GM23248 (cell line): ENCODE measurements at regions not wholly inside any gene's neighbourhood (a gene's known extent, or its start where the extent isn't known, plus 50 kb on each side); places are given as distances from the start of the nearest gene placed in this dataset.
"Not testable (repeated sequence)": the region's sequence is repeated elsewhere in the genome, so short reads cannot be mapped to it uniquely, and the experiment has no call there.

Source experiments
- DNase-seq: peaks from one replicate; pipeline ENCODE4 v3.0.0-alpha.2; 2015
- H2AFZ ChIP-seq: fragments of 200-600 bp; sonication (generic); 2 replicates; pipeline ENCODE4 v1.6.1; 2016; ENCODE audit warnings: antibody characterized with exemption
- H3F3A ChIP-seq: fragments of 200-600 bp; sonication (generic); 2 replicates; pipeline ENCODE4 v1.6.1; 2016; ENCODE audit warnings: mild to moderate bottlenecking, antibody characterized with exemption, mixed run types; ENCODE audit not compliant: insufficient read depth
- H3K27ac ChIP-seq: fragments of 200-600 bp; sonication (generic); 2 replicates; pipeline ENCODE4 v1.5.1; 2016; ENCODE audit warnings: mild to moderate bottlenecking
- H3K27me3 ChIP-seq: fragments of 200-600 bp; sonication (generic); replicated peaks from 2 replicates; pipeline ENCODE4 v1.6.1; 2016; ENCODE audit warnings: mild to moderate bottlenecking; ENCODE audit not compliant: insufficient read depth
- H3K36me3 ChIP-seq: fragments of 200-600 bp; sonication (generic); 2 replicates; pipeline ENCODE4 v1.6.1; 2016; ENCODE audit warnings: low read depth, mild to moderate bottlenecking
- H3K4me1 ChIP-seq: fragments of 200-600 bp; sonication (generic); 2 replicates; pipeline ENCODE4 v1.6.1; 2016; ENCODE audit warnings: mild to moderate bottlenecking; ENCODE audit not compliant: insufficient read depth
- H3K4me2 ChIP-seq: fragments of 200-600 bp; sonication (generic); one replicate; pipeline ENCODE4 v1.6.1; 2016; ENCODE audit warnings: mild to moderate bottlenecking; ENCODE audit not compliant: unreplicated experiment
- H3K4me3 ChIP-seq: fragments of 200-600 bp; sonication (generic); 2 replicates; pipeline ENCODE4 v1.5.1; 2016; ENCODE audit warnings: mild to moderate bottlenecking
- H3K79me2 ChIP-seq: fragments of 200-600 bp; sonication (generic); 2 replicates; pipeline ENCODE4 v1.6.1; 2016; ENCODE audit warnings: mild to moderate bottlenecking; ENCODE audit not compliant: insufficient read depth
- H3K9ac ChIP-seq: fragments of 200-600 bp; sonication (generic); 2 replicates; pipeline ENCODE4 v1.6.1; 2016; ENCODE audit warnings: mild to moderate bottlenecking
- H3K9me2 ChIP-seq: fragments of 200-600 bp; sonication (generic); 2 replicates; pipeline ENCODE4 v1.6.1; 2016; ENCODE audit warnings: mixed run types, mild to moderate bottlenecking, moderate library complexity; ENCODE audit not compliant: insufficient read depth
- H3K9me3 ChIP-seq: fragments of 200-600 bp; sonication (generic); one replicate; pipeline ENCODE4 v1.6.1; 2017; ENCODE audit warnings: low read depth
- H4K20me1 ChIP-seq: fragments of 200-600 bp; sonication (generic); 2 replicates; pipeline ENCODE4 v1.6.0; 2016; ENCODE audit not compliant: insufficient read depth
- WGBS, 2 experiments: methylation state at CpG; one replicate each; pipeline ENCODE4 v1.1.6; 2015 to 2017; ENCODE audit warnings: low lambda C conversion rate in 2 of 2, low coverage in 1 of 2; ENCODE audit errors: missing lambda C conversion rate in 2 of 2; 5-methylcytosine and 5-hydroxymethylcytosine counted together
- in situ Hi-C: fragments of 300-500 bp; cut with MboI; formaldehyde crosslinking; loops from 2 replicates; pipeline ENCODE4 v1.15.0; 2020

DNA sequence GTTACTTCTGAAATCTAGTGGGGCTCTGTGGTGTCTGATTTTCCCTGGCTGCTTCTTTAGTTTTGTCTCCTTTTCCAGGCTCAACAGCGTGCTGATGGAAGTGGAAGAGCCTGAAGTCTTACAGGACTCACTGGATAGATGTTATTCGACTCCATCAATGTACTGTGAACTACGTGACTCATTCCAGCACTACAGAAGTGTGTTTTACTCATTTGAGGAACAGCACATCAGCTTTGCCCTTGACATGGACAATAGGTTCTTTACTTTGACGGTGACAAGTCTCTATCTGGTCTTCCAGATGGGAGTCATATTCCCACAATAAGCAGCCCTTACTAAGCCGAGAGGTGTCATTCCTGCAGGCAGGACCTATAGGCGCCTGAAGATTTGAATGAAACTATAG, 51.1 kb downstream of the NBPF8 start:
- 88 to 92% methylated on average over 6 of the region's 6 CpGs for WGBS, 2 experiments
- H4K20me1 ChIP-seq, H2AFZ ChIP-seq, H3K9me3 ChIP-seq, H3K79me2 ChIP-seq, H3K4me2 ChIP-seq, H3K27me3 ChIP-seq, in situ Hi-C loops, H3K9ac ChIP-seq, H3K27ac ChIP-seq, H3K9me2 ChIP-seq, H3F3A ChIP-seq, H3K36me3 ChIP-seq, H3K4me1 ChIP-seq, H3K4me3 ChIP-seq: not testable (repeated sequence)
- DNase-seq = peak; percentile 6

DNA sequence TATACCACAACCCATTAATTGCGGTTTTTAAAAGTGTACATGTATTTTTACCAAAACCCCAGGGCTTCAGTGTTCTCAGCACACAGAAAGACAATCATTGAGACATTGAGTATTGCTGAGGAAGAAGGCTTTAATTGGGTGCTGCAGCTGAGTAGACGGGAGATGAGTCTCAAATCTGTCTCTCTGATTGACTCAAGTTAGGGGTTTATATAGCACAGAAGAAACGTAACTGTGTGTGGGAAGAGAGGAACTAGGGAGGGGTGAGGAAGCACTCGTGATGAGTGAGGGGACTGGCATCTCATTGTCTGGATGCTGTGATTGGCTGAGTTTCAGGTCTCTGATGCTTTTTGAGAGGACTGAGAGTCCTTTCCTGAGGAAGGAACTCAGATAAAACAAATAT, 62.8 kb downstream of the NBPF8 start:
- H3K9ac ChIP-seq, H3K4me3 ChIP-seq, H3K4me1 ChIP-seq, H3F3A ChIP-seq, H3K4me2 ChIP-seq, H3K36me3 ChIP-seq, H3K27ac ChIP-seq, H3K27me3 ChIP-seq, in situ Hi-C loops, H3K9me2 ChIP-seq, H3K79me2 ChIP-seq, H3K9me3 ChIP-seq, H4K20me1 ChIP-seq, H2AFZ ChIP-seq: not testable (repeated sequence)
- DNase-seq = peak; percentile 2
- WGBS, 2 experiments = 71 to 77% methylated on average over 4 of the region's 4 CpGs

DNA sequence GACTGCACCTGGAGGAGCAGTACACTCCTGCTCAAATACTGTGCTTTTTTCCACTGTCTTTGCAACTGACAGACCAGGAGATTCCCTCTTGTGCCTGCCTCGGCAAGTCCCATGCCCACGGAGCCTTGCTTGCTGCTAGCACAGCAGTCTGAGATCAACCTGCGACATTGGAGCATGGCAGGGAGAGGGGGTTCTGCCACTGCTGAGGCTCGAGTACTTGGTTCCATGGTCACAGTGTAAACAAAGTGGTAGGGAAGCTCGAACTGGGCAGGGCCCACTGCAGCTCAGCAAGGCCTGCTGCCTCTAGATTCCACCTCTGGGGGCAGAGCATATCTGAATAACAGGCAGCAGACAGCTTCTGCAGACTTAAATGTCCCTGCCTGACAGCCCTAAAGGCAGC, 63.6 kb downstream of the NBPF8 start:
- H3K4me1 ChIP-seq, H3K4me2 ChIP-seq, H3K27ac ChIP-seq, H3K36me3 ChIP-seq, H2AFZ ChIP-seq, H4K20me1 ChIP-seq, H3K79me2 ChIP-seq, H3K4me3 ChIP-seq, DNase-seq, H3F3A ChIP-seq, H3K9ac ChIP-seq, H3K9me2 ChIP-seq, H3K27me3 ChIP-seq, in situ Hi-C loops, H3K9me3 ChIP-seq: not testable (repeated sequence)
- 93 to 100% methylated on average over 3 to 5 of the region's 5 CpGs for WGBS, 2 experiments

DNA sequence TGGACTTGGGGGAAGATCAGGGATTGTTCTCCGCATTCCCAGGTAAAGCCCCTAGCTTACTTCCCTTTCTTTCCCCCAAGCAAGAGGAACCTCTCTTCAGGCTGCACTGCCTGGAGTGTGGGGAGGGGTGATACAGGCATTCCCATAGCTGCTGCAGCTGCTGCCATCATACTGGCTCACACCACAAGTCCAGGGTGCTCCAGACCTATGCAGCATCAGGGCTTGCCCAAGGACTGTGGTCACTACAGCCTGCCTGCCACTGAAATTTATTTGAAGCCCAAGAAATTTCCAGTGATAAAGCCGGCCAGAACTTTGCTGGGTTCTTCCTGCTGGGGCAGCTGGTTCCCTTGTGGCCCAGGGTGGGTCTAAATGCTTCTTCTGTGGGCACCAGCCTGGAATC, 72.7 kb downstream of the NBPF8 start:
- 60% methylated on average over 1 of the region's 2 CpGs; no CpG with 5 or more reads in 1 of the 2 experiments for WGBS, 2 experiments
- DNase-seq, in situ Hi-C loops: not testable (repeated sequence)

DNA sequence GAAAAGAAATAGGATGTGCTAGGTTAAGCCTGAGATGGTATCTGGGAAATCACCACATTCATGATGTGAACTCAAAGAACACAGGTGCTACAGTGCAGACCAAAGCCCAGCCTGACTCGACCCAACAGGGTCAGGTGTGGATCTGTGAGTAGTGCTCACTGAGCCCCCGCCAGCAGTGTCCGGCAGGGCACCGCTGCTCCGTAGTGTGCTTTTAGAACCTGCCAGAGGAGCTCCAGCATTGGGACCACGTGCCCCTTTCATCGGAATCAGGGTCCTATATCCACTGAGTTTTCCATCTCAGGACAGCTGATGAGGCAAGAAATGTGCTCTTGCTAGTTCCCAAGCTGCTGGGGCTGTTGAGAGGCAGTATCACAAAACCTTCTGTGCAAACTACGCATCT, 74.4 kb downstream of the NBPF8 start:
- H3K79me2 ChIP-seq, H3K27me3 ChIP-seq, H3K9me3 ChIP-seq, H3F3A ChIP-seq, H3K4me2 ChIP-seq, in situ Hi-C loops, DNase-seq, H3K9me2 ChIP-seq, H3K36me3 ChIP-seq, H3K4me3 ChIP-seq, H3K27ac ChIP-seq, H4K20me1 ChIP-seq, H3K9ac ChIP-seq, H3K4me1 ChIP-seq, H2AFZ ChIP-seq: not testable (repeated sequence)
- WGBS, 2 experiments = 97% methylated on average over 8 of the region's 8 CpGs

More for the DNA sequence above, 72.7 kb downstream of the NBPF8 start:
- not testable (repeated sequence) for H2AFZ ChIP-seq, H3K27ac ChIP-seq, H3K4me1 ChIP-seq, H3K9me2 ChIP-seq, H4K20me1 ChIP-seq, H3K4me2 ChIP-seq, H3K36me3 ChIP-seq, H3K79me2 ChIP-seq, H3F3A ChIP-seq, H3K9me3 ChIP-seq, H3K9ac ChIP-seq, H3K27me3 ChIP-seq, H3K4me3 ChIP-seq

DNA sequence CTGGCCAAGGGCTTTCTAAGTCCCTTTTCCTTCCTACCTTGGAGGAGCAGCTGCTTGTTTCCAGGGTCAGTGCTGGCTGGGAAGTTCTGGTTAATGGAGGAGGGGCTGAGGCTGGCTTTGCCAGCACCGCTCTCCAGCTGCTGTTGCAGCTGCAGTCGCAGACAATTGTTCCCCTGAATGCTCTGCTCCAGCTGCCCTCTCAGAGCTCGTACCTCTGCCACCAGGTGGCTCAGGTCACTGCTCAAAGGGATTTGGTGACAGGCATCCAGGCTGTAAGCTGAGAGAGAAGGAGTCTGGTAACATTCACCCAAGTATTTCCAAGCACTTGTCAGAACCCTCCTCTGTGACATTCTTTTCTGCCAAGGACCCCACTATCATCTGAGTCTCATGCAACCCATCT, 82.3 kb downstream of the NBPF8 start:
- H3K4me1 ChIP-seq, H3F3A ChIP-seq, H3K79me2 ChIP-seq, H3K4me2 ChIP-seq, H3K9ac ChIP-seq, H3K9me2 ChIP-seq, DNase-seq, in situ Hi-C loops, H3K27ac ChIP-seq, H4K20me1 ChIP-seq, H3K27me3 ChIP-seq, H3K36me3 ChIP-seq, H2AFZ ChIP-seq, H3K9me3 ChIP-seq, H3K4me3 ChIP-seq: not testable (repeated sequence)
- WGBS, 2 experiments = 67% methylated on average over 1 of the region's 3 CpGs; no CpG with 5 or more reads in 1 of the 2 experiments

DNA sequence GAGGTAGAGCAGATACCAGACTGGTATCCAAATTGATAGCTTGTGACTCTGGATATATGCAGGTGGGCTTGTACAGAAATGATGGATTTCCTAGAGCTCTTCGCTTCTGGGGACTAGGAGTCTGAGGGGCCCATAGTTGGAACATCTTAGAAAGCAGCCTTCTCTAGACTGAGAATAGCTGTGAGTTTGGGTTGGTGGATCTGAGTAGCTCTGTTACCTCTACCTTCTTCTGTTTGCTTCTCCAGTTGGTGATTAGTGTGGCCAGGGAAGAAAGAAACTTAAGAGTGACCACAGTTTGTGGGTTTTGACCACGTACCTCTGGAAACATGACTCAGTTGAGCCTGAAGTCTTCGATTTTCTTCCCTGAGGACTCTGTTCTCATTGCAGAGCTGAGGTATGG, 88.4 kb downstream of the NBPF8 start:
- H2AFZ ChIP-seq, H3K4me1 ChIP-seq, H3K27ac ChIP-seq, H3K4me3 ChIP-seq, H3K4me2 ChIP-seq, H3K79me2 ChIP-seq, H3K36me3 ChIP-seq, in situ Hi-C loops, H4K20me1 ChIP-seq, H3K9me3 ChIP-seq, H3K27me3 ChIP-seq, DNase-seq, H3K9me2 ChIP-seq, H3F3A ChIP-seq, H3K9ac ChIP-seq: not testable (repeated sequence)
- WGBS, 2 experiments = 91 to 96% methylated on average over 2 of the region's 3 CpGs

DNA sequence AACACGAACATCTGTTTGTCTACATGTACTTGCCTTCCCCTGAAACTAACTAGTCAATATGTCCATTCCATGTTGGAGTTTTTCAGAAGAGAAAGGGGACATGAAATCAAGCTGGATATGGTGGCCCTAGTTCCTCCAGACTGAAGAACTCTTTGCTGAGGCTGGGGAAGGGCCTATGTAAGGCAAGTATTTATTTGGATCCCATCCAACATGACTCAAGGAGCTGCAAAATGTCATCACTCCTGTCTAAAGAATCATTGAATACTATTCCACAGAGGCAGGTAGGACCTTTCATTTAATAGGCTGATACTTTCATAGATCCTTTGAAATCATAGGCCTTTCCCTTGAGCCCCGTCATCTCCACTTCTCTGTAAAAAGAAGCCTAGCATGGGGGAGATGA, 91.5 kb downstream of the NBPF8 start:
- H4K20me1 ChIP-seq, H3K4me2 ChIP-seq, H3K4me1 ChIP-seq, H3K79me2 ChIP-seq, H3K9me2 ChIP-seq, H3K27me3 ChIP-seq, in situ Hi-C loops, H3F3A ChIP-seq, H3K36me3 ChIP-seq, H3K27ac ChIP-seq, H3K9me3 ChIP-seq, H2AFZ ChIP-seq, H3K4me3 ChIP-seq, H3K9ac ChIP-seq, DNase-seq: not testable (repeated sequence)
- WGBS, 2 experiments = 97 to 100% methylated on average over 1 to 2 of the region's 2 CpGs
